GM19035 (cell line): ENCODE measurements at regions not wholly inside any gene's neighbourhood (a gene's known extent, or its start where the extent isn't known, plus 50 kb on each side); places are given as distances from the start of the nearest gene placed in this dataset.
A peak's percentile ranks its signal among the peaks of the same experiment; 100 is the strongest.

Experiments
- ATAC-seq: cut with Tn5 transposase; IDR thresholded peaks from one replicate; pipeline ENCODE4 v1.9.1; 2021; ENCODE audit not compliant: unreplicated experiment

- no peak for ATAC-seq
These were observed 65.7 kb downstream of the IL21 start for GRCh38 chr4:122555216-122555615.

GRCh38 chr4:122553432-122553831, 67.4 kb downstream of the IL21 start:
- ATAC-seq = no peak

DNA sequence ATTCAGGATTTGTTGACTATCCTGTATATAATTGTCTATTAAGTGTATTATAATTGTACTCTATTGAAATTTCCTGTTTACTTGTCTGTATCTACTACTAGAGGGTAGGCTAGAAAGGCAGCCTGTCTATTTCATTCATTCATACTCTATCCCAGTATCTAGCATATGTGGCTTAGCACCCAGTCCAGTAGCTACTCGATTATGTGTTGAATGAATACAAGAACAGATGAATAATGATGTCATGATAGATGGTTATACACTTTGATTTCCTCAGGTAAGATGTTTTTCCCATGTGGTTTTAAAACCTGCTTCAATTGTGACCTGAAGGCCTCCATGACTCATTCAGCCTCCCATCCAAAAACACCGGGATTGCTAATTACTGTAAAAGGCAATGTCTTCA, 68.0 kb downstream of the IL21 start:
- ATAC-seq = no peak

DNA sequence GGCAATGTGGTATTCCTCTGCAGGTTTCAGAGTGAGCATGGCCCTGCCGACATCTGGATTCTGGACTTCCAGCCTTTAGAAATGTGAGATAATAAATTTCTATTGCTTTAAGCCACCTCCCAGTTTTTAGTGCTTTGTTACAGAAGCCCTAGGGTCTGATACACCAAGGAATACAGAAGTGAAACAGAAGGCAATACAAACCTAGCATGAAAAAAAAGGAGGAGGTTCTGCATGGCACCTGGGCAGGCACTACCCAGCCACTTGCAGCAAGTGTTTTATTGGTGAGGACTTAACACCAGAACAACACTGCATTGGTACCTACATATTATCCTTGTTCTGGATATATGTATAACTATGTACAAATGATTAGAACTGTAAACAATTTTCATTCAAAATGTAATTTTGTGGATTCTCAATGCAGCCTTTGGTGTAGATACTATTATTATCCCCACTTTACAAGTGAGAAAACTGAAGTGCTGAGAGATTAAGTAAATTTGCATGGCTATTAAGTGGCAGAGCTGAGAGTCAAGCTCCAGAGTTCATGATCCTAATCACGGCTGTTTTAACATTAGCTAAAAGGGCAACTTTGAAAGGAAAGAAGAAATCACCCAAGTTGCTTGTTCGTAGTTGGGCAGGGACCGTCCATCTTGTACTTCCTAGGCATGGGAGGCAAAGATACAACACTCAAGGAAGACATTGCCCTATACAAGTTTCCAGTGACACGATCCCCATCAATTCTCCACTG, 71.8 kb downstream of the IL21 start:
- no peak for ATAC-seq

- no peak for ATAC-seq
These were observed 72.4 kb downstream of the IL21 start for GRCh38 chr4:122548452-122548851.

GRCh38 chr4:122542411-122543236, 78.2 kb downstream of the IL21 start:
- peak; percentile 90 for ATAC-seq

DNA sequence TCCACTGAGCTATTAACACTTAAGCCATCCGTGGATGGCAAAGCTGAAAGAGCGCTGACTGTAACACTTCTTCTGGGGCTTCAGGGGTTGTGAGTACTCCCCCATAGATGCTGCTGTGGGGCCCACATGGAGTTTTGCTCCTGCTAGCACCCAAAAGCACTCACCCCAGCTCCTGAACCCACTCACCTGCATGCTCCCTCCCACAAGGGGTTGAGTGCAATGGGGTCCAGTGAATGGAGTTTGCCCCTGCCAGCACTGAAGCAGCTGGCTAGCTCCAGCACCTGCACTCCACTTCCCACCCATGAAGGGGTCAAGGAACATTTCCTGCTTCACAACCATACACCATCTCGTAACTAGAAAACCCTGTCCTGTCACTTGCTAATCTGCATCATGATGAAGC, 78.9 kb downstream of the IL21 start:
- peak; percentile 26 for ATAC-seq

- no peak for ATAC-seq
These were observed 80.0 kb downstream of the IL21 start for GRCh38 chr4:122540838-122541237.

GRCh38 chr4:122539861-122540465, 80.9 kb downstream of the IL21 start:
- no peak for ATAC-seq

GRCh38 chr4:122537388-122538135, 81.0 kb upstream of the IL2 start:
- ATAC-seq = no peak

GRCh38 chr4:122536001-122536400, 79.5 kb upstream of the IL2 start:
- ATAC-seq = no peak

DNA sequence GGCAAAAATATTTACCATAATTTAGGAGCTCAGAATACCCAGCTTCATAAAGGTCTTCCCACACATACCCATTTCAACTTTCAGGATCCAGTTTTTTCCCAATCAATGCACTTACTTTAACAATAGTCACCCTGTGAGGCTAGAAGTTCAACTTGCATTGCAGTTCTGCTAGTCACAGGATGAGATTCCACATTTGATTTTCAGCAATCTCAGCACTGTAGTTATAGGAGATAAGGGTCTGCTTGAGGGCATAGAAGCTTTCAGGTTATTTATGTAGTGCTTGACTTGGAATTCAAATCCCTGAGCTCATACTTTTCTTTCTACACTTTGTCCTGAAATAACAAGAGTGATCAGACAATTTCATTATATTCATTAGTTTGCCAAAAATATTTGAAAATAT, 78.3 kb upstream of the IL2 start:
- no peak for ATAC-seq

GRCh38 chr4:122533841-122534240, 77.3 kb upstream of the IL2 start:
- ATAC-seq = no peak

GRCh38 chr4:122532766-122533165, 76.2 kb upstream of the IL2 start:
- ATAC-seq = no peak

DNA sequence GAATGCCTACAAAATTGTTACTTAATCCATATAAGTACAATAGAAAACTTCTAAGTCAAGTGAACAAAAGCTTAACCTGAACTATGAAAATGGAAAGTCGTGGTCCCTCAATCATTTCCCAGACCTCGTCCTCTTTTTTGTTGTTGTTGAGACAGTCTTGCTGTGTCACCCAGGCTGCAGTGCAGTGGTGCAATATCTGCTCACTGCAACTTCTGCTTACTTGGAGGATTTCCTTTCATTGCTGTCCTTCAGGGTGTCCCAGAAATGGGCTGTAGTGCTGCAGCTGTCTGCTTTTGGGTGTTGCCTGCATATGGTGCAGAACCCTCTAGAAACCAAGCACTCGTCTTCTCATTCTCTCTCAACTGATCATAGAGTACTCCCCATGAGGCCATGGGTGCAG, 75.0 kb upstream of the IL2 start:
- ATAC-seq = no peak

- no peak for ATAC-seq
These were observed 74.5 kb upstream of the IL2 start for GRCh38 chr4:122531038-122531437.

- no peak for ATAC-seq
These were observed 72.4 kb upstream of the IL2 start for GRCh38 chr4:122528879-122529278.

- ATAC-seq = no peak
These were observed 69.3 kb upstream of the IL2 start for GRCh38 chr4:122525865-122526264.

GRCh38 chr4:122524176-122524575, 67.7 kb upstream of the IL2 start:
- ATAC-seq = no peak

DNA sequence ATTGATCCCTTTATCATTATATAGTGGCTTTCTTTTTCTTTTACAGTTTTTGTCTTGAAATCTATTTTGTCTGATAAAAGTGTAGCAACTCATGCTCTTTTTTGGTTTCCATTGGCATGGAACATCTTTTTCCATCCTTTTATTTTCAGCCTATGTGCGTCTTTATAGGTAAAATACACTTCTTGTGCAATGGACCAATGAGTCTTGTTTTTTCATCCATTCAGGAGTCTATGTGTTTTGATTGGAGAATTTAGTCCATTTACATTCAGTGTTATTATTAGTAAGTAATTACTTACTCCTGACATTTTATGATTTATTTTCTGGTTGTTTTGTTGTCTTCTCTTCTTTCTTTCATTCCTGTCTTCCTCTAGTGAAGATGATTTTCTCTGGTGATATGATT, 66.4 kb upstream of the IL2 start:
- ATAC-seq = no peak

GRCh38 chr4:122517345-122517744, 60.8 kb upstream of the IL2 start:
- ATAC-seq = no peak
